Neuronal stem cell (in vitro differentiated cells): ENCODE measurements at regions not wholly inside any gene's neighbourhood (a gene's known extent, or its start where the extent isn't known, plus 50 kb on each side); places are given as distances from the start of the nearest gene placed in this dataset.

Experiments
- DNase-seq: peaks from one replicate; pipeline ENCODE4 v3.0.0-alpha.2; 2013; ENCODE audit warnings: low spot score
- H2AFZ ChIP-seq: one replicate; pipeline ENCODE4 v1.6.1; 2013; ENCODE audit warnings: mild to moderate bottlenecking, low read length, inconsistent platforms
- H2AK5ac ChIP-seq: 2 replicates; pipeline ENCODE4 v1.6.1; 2013; ENCODE audit warnings: low read depth, mild to moderate bottlenecking, inconsistent platforms, low read length, moderate library complexity, mixed read lengths
- H2BK120ac ChIP-seq: 2 replicates; pipeline ENCODE4 v1.6.1; 2013; ENCODE audit warnings: low read depth, mild to moderate bottlenecking, inconsistent platforms, low read length, moderate library complexity, mixed read lengths
- H2BK12ac ChIP-seq: one replicate; pipeline ENCODE4 v1.6.1; 2013; ENCODE audit warnings: low read length, inconsistent platforms
- H2BK15ac ChIP-seq: 2 replicates; pipeline ENCODE4 v1.6.1; 2013; ENCODE audit warnings: mild to moderate bottlenecking, low read length, inconsistent platforms, mixed read lengths
- H2BK5ac ChIP-seq: one replicate; pipeline ENCODE4 v1.6.1; 2013; ENCODE audit warnings: inconsistent platforms, mild to moderate bottlenecking, low read length, moderate library complexity
- H3K14ac ChIP-seq: one replicate; pipeline ENCODE4 v1.6.1; 2013; ENCODE audit warnings: low read length, inconsistent platforms
- H3K18ac ChIP-seq: 2 replicates; pipeline ENCODE4 v1.6.1; 2013; ENCODE audit warnings: low read length, inconsistent platforms
- H3K23ac ChIP-seq: 2 replicates; pipeline ENCODE4 v1.6.1; 2013; ENCODE audit warnings: low read depth, mild to moderate bottlenecking, mixed read lengths, low read length, inconsistent platforms; ENCODE audit not compliant: poor library complexity
- H3K27ac ChIP-seq: replicated peaks from 3 replicates; pipeline ENCODE4 v1.5.1; 2013; ENCODE audit warnings: low read length, inconsistent platforms
- H3K27me3 ChIP-seq, 3 experiments: 2 replicates each; pipeline ENCODE4 v1.6.1; 2013; ENCODE audit warnings: low read length in 3 of 3, mild to moderate bottlenecking in 2 of 3, inconsistent platforms in 1 of 3, low read depth in 1 of 3, mixed read lengths in 1 of 3, moderate library complexity in 1 of 3; ENCODE audit not compliant: control insufficient read depth in 3 of 3, insufficient read depth in 3 of 3
- H3K36me3 ChIP-seq, 2 donors: replicated peaks in 1 of 2; 2 replicates each; pipeline ENCODE4 v1.6.1; 2013; ENCODE audit warnings: low read length in 2 of 2; ENCODE audit not compliant: control insufficient read depth in 2 of 2, insufficient read depth in 2 of 2
- H3K4ac ChIP-seq: 2 replicates; pipeline ENCODE4 v1.6.1; 2013; ENCODE audit warnings: inconsistent platforms, mild to moderate bottlenecking, low read length, moderate library complexity
- H3K4me1 ChIP-seq, 2 donors: 1 replicate in 1 of 2; 2 replicates in 1 of 2; pipeline ENCODE4 v1.6.1; 2013; ENCODE audit warnings: low read length in 2 of 2, low read depth in 1 of 2; ENCODE audit not compliant: control insufficient read depth in 2 of 2, insufficient read depth in 1 of 2
- H3K4me2 ChIP-seq: one replicate; pipeline ENCODE4 v1.6.1; 2013; ENCODE audit warnings: mild to moderate bottlenecking, low read length, inconsistent platforms; ENCODE audit not compliant: insufficient read depth, poor library complexity, severe bottlenecking
- H3K4me3 ChIP-seq, 2 donors: 2 replicates each; pipeline ENCODE4 v1.5.1; 2013; ENCODE audit warnings: low read length in 2 of 2, mild to moderate bottlenecking in 2 of 2, inconsistent platforms in 1 of 2, moderate library complexity in 1 of 2
- H3K79me1 ChIP-seq: one replicate; pipeline ENCODE4 v1.6.1; 2013; ENCODE audit warnings: low read depth, mild to moderate bottlenecking, inconsistent platforms, low read length, moderate library complexity
- H3K9ac ChIP-seq: one replicate; pipeline ENCODE4 v1.6.1; 2013; ENCODE audit warnings: mild to moderate bottlenecking, low read depth, low read length, inconsistent platforms; ENCODE audit not compliant: poor library complexity
- H3K9me3 ChIP-seq, 2 donors: replicated peaks in 1 of 2; 2 replicates each; pipeline versions ENCODE3 to v1.6.1; 2013; ENCODE audit warnings: low read length in 2 of 2, mild to moderate bottlenecking in 2 of 2, inconsistent platforms in 1 of 2, low read depth in 1 of 2, mixed read lengths in 1 of 2, moderate library complexity in 1 of 2; ENCODE audit not compliant: control insufficient read depth in 2 of 2, insufficient read depth in 1 of 2
- H4K8ac ChIP-seq: one replicate; pipeline ENCODE4 v1.6.1; 2013; ENCODE audit warnings: low read depth, mild to moderate bottlenecking, inconsistent platforms, low read length, moderate library complexity
- H4K91ac ChIP-seq: one replicate; pipeline ENCODE4 v1.6.1; 2013; ENCODE audit warnings: low read length, low read depth, mild to moderate bottlenecking, inconsistent platforms; ENCODE audit not compliant: poor library complexity
- WGBS, 2 donors: extraction: QIAGEN DNeasy Blood & Tissue Kit; methylation state at CpG; one replicate each; pipeline ENCODE4 v1.1.7; 2013; ENCODE audit warnings: missing lambda C conversion rate in 2 of 2, mixed read lengths in 1 of 2; ENCODE audit not compliant: insufficient read length in 2 of 2, insufficient replicate concordance in 1 of 2; ENCODE audit errors: extremely low coverage in 2 of 2; 5-methylcytosine and 5-hydroxymethylcytosine counted together

- Histone ChIP-seq H3K27me3 (no peaks in the 10 kb centered on the region), H3K23ac (no peak overlapping the region), H3K9me3 (no peaks in the 10 kb centered on the region), H3K4me2 (no peak overlapping the region), H3K4ac (no peak overlapping the region), H4K91ac (no peak overlapping the region), H3K27ac (no peak overlapping the region), H2BK5ac (no peak overlapping the region), H2AFZ (peak overlapping the region; percentile 48), H3K36me3 (no peaks in the 10 kb centered on the region), H2BK15ac (no peak overlapping the region), H3K9ac (no peak overlapping the region), H3K79me1 (no peaks in the 10 kb centered on the region), H3K4me1 (no peaks in the 10 kb centered on the region), H3K14ac (no peak overlapping the region), H3K4me3 (no peak overlapping the region), H4K8ac (no peak overlapping the region), H2AK5ac (no peak overlapping the region), H2BK12ac (no peak overlapping the region), H3K18ac (no peak overlapping the region), H2BK120ac (no peak overlapping the region)
- DNase-seq, result no peak
- WGBS, 2 donors, result no CpG with 5 or more reads among the region's 3 CpGs
These were observed 1113.1 kb upstream of the LCORL start for GRCh38 chr4:19134685-19135084.

GRCh38 chr4:19133315-19133714 is 1111.8 kb upstream of the LCORL start:
- no CpG with 5 or more reads among the region's 1 CpG for WGBS, 2 donors
- no peak for DNase-seq
- Histone ChIP-seq H3K14ac (no peak overlapping the region), H2BK120ac (no peak overlapping the region), H2BK12ac (no peak overlapping the region), H3K79me1 (no peaks in the 10 kb centered on the region), H3K4me1 (no peaks in the 10 kb centered on the region), H3K36me3 (no peaks in the 10 kb centered on the region), H2BK15ac (no peak overlapping the region), H3K4ac (no peak overlapping the region), H3K18ac (no peak overlapping the region), H4K91ac (no peak overlapping the region), H3K9me3 (no peaks in the 10 kb centered on the region), H3K27ac (no peak overlapping the region), H4K8ac (no peak overlapping the region), H3K4me3 (no peak overlapping the region), H3K4me2 (no peak overlapping the region), H2BK5ac (no peak overlapping the region), H2AK5ac (no peak overlapping the region), H3K23ac (no peak overlapping the region), H3K27me3 (no peaks in the 10 kb centered on the region), H2AFZ (no peak overlapping the region), H3K9ac (no peak overlapping the region)

GRCh38 chr4:19130866-19131265 is 1109.3 kb upstream of the LCORL start:
- no peaks in the 10 kb centered on the region for H3K4me1 ChIP-seq
- H2AFZ ChIP-seq, result no peak overlapping the region
- H3K4me3 ChIP-seq, result no peak overlapping the region
- H3K79me1 ChIP-seq, result no peaks in the 10 kb centered on the region
- no peak overlapping the region for H3K14ac ChIP-seq
- no peak overlapping the region for H3K27ac ChIP-seq
- H3K9ac ChIP-seq, result no peak overlapping the region
- no peak for DNase-seq
- H2AK5ac ChIP-seq, result no peak overlapping the region
- H3K36me3 ChIP-seq, result no peaks in the 10 kb centered on the region
- H3K18ac ChIP-seq, result no peak overlapping the region
- no peak overlapping the region for H4K91ac ChIP-seq
- H3K23ac ChIP-seq, result no peak overlapping the region
- no peak overlapping the region for H2BK12ac ChIP-seq
- no peak overlapping the region for H2BK120ac ChIP-seq
- no peak overlapping the region for H3K4ac ChIP-seq
- no peaks in the 10 kb centered on the region for H3K27me3 ChIP-seq
- H2BK5ac ChIP-seq, result no peak overlapping the region
- no peak overlapping the region for H4K8ac ChIP-seq
- no peak overlapping the region for H3K4me2 ChIP-seq
- H3K9me3 ChIP-seq, result no peaks in the 10 kb centered on the region
- no peak overlapping the region for H2BK15ac ChIP-seq

- Histone ChIP-seq H2BK12ac (no peak overlapping the region), H3K23ac (no peak overlapping the region), H3K4ac (no peak overlapping the region), H4K91ac (no peak overlapping the region), H3K4me2 (no peak overlapping the region), H2BK5ac (no peak overlapping the region), H4K8ac (no peak overlapping the region), H2BK15ac (no peak overlapping the region), H3K18ac (no peak overlapping the region), H3K9ac (no peak overlapping the region), H3K4me3 (no peak overlapping the region), H2BK120ac (no peak overlapping the region), H3K36me3 (no peaks in the 10 kb centered on the region), H3K27me3 (no peaks in the 10 kb centered on the region), H3K9me3 (no peaks in the 10 kb centered on the region), H3K4me1 (no peaks in the 10 kb centered on the region), H3K14ac (no peak overlapping the region), H3K27ac (no peak overlapping the region), H2AK5ac (no peak overlapping the region), H3K79me1 (no peaks in the 10 kb centered on the region), H2AFZ (no peak overlapping the region)
- no CpG with 5 or more reads among the region's 1 CpG for WGBS, 2 donors
- no peak for DNase-seq
These were observed 1106.6 kb upstream of the LCORL start for GRCh38 chr4:19128176-19128575.
